DMS153 treated with DMSO at 0.1 percent for 48 hours (cell line): ENCODE measurements at regions not wholly inside any gene's neighbourhood (a gene's known extent, or its start where the extent isn't known, plus 50 kb on each side); places are given as distances from the start of the nearest gene placed in this dataset.
A peak's percentile ranks its signal among the peaks of the same experiment; 100 is the strongest.

ENCODE experiments used
- DNase-seq: peaks from one replicate; lab custom pipeline; 2025; ENCODE audit not compliant: unreplicated experiment; lab: John Stamatoyannopoulos, UW

GRCh38 chr21:18191139-18191538, 53.5 kb upstream of the CHODL start:
- no peak for DNase-seq

- DNase-seq, result no peak
These were observed 66.1 kb upstream of the CHODL start for GRCh38 chr21:18178509-18178908.

DNA sequence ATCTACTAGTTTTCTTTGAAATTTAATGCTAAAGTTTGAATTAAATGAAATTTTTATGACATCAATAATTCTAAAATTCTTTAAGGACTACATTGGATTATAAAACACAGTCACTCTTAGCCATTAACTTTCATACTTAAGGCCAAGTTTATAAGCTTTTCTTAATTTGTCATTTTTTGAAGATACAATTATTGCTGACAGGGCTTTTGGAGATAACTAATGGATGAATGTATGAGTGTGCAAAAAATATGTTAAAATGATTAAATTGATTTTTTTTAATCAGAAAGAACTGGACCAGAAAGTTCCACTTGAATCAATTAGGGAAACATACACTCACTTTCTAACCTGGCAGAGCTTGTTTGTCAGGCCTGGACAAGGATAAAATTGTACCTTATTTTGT, 70.3 kb upstream of the CHODL start:
- DNase-seq, result no peak

- DNase-seq, result no peak
These were observed 73.8 kb upstream of the CHODL start for GRCh38 chr21:18170829-18171228.

GRCh38 chr21:18170221-18170620, 74.4 kb upstream of the CHODL start:
- no peak for DNase-seq

DNA sequence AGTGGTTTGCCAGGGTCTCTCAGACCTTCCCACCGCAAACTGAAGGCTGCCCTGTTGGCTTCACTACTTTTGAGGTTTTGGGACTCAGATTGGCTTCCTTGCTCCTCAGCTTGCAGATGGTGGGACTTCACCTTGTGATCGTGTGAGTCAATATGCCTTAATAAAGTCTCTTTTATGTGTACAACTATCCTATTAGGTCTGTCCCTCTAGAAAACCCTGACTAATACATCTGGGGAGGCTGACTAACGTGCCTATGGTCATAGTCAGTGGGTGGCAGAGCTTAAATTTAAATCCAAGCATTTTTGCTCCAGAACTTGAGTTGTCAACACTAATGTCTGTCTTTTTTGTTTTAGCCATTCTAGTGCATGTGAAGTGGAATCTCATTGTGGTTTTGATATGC, 76.5 kb upstream of the CHODL start:
- no peak for DNase-seq

DNA sequence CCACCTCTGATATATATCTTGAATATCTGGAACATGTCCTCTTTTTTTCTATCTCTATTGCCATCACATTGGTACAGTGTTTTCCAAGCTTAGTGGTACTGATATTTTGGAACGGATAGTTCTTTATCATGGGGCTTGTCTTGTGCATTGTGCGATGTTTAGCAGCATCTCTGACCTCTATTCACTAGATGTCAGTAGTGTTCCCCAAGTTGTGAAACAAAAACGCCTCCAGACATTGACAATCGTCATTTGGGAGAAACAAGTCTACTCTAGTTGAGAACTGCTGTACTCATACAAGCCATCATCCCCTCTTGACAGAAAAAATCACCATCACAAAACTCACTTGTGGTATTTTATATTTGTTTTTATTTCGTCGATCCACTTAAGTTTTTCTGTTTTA, 79.7 kb upstream of the CHODL start:
- DNase-seq, result no peak

DNA sequence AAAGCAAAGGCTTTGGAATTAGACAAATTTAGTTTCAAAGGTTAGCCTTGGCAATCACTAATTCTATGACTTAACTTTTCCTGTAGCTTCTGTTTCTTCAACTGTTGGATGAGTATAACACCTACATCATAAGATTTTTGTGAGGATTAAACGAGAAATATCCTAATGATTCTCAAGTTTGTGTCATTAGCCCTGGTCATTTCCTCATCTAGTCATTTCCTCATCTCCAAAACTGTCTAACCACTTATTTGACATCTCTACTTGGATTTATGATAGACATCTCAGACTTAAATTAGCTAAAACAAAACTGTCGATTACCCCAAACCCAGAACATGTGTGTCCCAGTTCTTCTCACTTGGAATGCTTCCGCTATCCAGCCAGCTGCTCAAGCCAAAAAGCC, 80.2 kb upstream of the CHODL start:
- no peak for DNase-seq

DNA sequence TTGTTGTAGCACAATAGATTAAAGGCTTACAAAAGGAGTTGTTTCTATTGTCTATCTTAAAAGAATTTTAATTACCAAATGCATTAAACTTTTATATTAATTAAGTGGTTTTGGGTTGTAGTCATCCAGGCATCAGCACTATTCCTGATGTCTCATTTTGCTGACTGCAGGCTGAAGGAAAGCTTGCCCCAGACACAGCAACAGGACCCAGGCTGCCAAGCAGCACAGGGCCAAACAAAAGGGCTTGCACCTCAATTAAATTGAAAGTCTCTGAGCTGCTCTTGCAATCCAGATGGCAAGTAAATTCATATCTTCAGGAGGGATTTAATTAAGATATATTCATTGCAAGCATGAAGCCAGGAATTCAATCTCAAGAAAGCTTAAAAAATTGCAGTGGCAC, 80.7 kb upstream of the CHODL start:
- DNase-seq, result no peak

DNA sequence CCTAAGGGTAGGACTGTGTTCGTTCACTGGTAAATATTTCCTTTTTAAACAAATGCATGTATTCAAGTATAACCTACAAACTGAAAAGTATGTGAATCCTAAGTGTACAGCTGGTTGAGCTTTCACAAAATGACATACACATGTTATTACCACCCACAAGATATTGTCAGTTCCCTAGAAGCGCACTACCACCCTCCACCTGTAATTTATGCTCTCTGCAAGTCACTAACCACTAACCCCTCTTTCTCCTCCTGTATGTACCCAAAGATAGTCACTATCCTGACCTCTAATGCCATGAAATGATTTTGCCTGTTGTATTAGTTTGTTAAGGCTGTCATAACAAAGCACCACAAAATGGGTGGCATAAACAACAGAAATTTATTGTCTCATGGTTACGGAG, 82.8 kb upstream of the CHODL start:
- no peak for DNase-seq

DNA sequence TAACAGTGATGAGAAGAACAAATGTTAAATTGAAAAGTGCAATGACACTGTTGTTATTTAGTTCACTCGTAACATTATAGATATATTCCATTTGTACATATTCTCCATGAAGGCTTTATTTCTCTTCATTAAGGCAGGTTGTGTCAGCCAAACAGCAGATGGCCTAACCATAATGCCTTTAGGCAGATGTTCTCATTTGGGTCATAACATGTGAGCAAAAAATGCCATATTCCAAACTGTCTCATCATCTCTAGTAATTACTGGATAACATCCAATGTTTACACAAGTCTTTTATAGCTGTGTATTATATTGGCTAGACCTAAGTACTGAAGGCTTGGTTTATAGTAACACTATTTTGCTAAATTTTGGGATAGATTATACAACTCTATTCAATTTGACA, 87.2 kb upstream of the CHODL start:
- no peak for DNase-seq

DNA sequence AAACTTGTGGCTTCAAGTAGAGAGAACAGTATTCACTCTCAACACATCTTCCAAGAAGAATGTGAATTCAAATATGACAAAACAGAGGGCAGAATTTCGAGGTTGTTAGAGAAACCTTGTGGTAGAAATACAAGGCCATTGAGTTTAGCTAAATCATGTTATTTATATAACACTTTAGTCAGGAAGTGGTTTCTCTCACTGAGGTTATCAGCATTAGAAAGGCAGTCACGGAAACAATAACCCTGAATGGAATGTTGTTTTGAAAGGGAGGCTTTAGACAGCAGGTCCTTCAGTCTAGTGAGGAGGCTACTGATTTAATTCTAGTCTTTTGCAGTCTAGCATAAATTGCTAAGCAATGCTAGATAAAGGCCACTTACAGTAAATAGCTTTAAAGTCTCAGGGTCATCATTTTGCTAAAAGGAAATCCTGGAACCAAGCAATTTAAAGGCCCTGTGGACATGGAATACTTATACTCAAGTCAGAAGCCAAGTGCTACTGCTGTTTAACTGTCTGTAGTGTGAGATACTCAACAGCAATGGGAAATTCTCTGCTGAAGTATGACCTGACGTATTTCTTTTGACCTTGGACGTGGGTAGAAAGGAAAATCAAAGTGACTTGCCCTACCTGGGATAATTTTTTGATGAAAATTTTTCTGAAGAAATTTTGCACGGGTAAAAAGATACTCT, 89.0 kb upstream of the CHODL start:
- DNase-seq, result peak; percentile 14

GRCh38 chr21:18153063-18153462, 91.6 kb upstream of the CHODL start:
- DNase-seq, result no peak

DNA sequence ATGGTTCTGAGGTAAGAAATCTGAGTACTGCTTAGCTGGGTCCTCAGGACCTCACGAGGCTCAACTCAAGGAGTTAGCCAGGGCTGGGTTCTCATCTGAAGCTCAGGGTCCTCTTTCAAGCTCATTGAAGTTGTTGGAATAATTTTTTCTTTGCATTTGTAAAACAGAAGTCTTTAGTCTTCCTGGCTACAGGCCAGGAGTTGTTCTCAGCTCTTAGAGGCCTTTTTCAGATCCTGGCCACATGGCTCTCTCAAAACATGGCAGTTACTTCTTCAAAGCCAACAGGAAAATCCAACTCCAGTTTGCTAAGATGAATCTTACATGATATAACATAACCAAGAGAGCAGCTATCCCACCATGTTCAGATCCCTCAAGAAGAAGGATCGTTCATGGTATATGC, 92.3 kb upstream of the CHODL start:
- DNase-seq, result no peak

DNA sequence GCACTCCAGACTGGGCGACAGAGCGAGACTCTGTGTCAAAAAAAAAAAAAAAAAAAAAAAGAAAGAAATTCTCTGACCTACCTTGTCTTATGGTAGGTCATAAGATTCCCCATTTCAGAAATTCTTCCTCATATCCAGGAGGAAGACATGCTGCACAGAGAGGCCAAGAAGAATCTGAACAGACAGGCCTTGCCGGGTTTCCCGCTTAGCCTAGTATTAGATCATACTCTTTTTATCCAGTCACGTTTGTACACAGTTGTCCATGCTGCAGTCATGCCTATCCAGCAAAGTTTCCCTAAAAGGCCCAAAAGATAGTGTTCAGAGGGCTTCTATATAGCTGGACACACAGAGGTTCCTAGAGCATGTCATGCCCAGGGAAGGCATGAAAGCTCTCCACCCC, 93.6 kb upstream of the CHODL start:
- DNase-seq, result no peak

- DNase-seq, result no peak
These were observed 96.2 kb upstream of the CHODL start for GRCh38 chr21:18148401-18148800.

GRCh38 chr21:18147678-18148077, 97.0 kb upstream of the CHODL start:
- no peak for DNase-seq

- no peak for DNase-seq
These were observed 97.8 kb upstream of the CHODL start for GRCh38 chr21:18146820-18147219.

- DNase-seq, result no peak
These were observed 100.3 kb upstream of the CHODL start for GRCh38 chr21:18144339-18144738.

- DNase-seq, result no peak
These were observed 102.0 kb upstream of the CHODL start for GRCh38 chr21:18142655-18143054.

GRCh38 chr21:18138507-18138906, 106.1 kb upstream of the CHODL start:
- no peak for DNase-seq

GRCh38 chr21:18129526-18129925, 115.1 kb upstream of the CHODL start:
- DNase-seq, result no peak

- no peak for DNase-seq
These were observed 126.1 kb upstream of the CHODL start for GRCh38 chr21:18118566-18118965.

- no peak for DNase-seq
These were observed 127.5 kb upstream of the CHODL start for GRCh38 chr21:18117176-18117575.
